Ishikawa (cell line): ENCODE measurements at regions not wholly inside any gene's neighbourhood (a gene's known extent, or its start where the extent isn't known, plus 50 kb on each side); places are given as distances from the start of the nearest gene placed in this dataset.

Experiments
- CREB1 ChIP-seq: IDR thresholded peaks from 2 replicates; pipeline ENCODE4 v1.6.1; 2012; ENCODE audit warnings: low read depth
- TF ChIP-seq, protein P1 (sequence below): IDR thresholded peaks from 2 replicates; pipeline ENCODE4 v1.6.1; 2012
- TF ChIP-seq, protein P2 (sequence below): IDR thresholded peaks from 2 replicates; pipeline ENCODE4 v1.6.1; 2012

DNA sequence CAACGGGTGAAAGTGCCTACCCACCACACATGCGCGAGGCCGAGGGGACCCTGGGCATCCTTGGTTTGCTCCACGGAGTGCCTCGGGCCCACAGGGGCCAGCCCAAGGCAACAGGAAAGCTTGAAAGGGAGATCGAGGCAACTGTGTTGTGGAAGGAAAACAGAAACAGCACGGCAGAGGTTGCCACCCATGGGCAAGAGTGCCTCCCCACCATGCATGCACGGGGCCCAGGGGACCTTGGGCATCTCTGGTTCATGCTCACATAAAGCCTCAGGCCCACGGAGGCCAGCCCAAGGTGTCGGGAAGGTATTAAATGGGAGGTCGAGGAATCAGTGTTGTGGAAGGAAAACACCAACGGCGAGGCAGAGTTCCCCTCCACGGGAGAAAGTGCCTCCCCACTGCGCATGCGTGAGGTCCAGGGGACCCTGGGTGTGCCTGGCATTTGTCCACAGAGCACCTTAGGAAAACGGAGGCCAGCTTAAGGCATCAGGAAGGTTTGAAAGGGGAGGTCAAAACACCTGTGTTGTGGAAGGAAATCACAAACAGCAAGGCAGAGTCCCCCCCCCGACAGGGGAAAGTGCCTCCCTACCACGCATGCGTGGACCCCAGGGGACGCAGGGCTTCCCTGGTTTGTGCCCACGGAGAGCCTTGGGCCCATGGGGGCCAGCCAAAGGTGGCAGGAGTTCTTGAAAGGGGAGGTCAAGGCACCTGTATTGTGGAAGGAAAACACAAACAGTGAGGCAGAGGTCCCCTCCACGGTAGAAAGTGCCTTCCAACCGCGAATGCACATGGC lies 367.3 kb downstream of the ALG10 start:
- TF ChIP-seq CREB1, result no peak
- TF ChIP-seq, protein P1, sequence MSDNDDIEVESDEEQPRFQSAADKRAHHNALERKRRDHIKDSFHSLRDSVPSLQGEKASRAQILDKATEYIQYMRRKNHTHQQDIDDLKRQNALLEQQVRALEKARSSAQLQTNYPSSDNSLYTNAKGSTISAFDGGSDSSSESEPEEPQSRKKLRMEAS, result no peak
- TF ChIP-seq, protein P2, sequence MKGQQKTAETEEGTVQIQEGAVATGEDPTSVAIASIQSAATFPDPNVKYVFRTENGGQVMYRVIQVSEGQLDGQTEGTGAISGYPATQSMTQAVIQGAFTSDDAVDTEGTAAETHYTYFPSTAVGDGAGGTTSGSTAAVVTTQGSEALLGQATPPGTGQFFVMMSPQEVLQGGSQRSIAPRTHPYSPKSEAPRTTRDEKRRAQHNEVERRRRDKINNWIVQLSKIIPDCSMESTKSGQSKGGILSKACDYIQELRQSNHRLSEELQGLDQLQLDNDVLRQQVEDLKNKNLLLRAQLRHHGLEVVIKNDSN, result no peak
